Activated T-cell treated with anti-CD3 and anti-CD28 coated beads for 48 hours (primary cell): ENCODE measurements at regions not wholly inside any gene's neighbourhood (a gene's known extent, or its start where the extent isn't known, plus 50 kb on each side); places are given as distances from the start of the nearest gene placed in this dataset.

Experiments
- DNase-seq: peaks from one replicate; pipeline ENCODE4 v3.0.0-alpha.2; 2020; ENCODE audit warnings: low read depth

DNA sequence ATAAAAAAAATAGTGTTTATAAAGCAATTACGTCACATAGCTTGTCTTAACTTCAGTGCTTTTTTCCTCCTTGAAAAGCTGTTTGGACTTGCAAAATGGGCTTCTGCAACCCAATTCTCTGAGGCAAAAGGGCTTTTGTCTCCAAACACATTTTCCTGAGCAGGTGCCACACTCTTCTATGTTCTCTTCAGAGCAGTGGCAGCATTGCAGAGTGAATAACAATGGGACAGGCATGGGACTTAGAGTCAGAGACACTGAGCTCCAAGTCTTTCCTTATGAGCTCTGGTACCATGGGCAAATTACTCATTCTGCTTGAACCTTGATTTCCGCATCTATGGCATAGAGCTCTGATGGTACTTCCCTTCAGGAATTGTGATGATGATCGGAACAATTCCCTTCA lies 149.0 kb downstream of the ARL6IP6 start:
- no peak for DNase-seq

DNA sequence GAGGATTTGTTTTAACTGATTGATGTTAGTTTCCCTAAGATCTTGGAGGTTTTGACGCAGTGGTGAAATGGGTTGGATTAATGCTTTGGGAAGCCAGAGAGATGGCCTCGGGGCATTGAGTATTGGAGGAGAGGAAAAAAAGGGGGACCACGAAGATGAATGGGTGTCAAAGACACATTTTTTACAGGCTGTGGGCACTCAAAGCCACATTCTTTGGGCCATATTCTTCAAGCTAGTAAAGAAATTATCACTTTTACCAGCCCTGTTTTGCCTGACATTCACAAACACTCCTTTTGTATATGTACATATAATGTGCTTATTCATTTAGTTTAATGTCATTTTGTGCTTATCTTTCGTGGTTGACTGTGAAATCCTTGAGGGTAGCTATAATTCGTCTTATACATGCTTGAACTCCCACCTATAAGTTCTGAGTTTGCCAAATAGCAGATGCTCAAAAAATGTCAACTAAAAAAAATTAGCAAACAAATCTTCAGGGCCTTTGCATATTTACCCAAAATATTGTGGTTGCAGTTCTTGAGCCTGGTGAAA lies 146.3 kb downstream of the ARL6IP6 start:
- DNase-seq: no peak

DNA sequence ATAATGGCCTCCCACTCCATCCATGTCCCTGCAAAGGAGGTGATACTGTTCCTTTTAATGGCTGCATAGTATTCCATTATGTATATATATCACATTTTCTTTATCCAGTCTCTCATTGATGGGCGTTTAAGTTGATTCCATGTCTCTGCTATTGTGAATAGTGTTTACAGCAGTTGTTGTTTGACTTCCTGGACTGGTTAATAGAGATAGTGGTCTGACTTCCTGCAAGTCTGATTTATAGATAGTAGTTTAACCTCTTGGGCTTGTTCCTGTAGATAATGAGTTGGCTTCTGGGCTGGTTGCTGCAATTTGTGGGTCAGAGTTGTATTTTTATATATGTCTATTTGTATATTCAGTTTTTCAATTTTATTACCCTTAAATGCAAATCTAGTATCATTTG lies 145.4 kb downstream of the ARL6IP6 start:
- DNase-seq: no peak

DNA sequence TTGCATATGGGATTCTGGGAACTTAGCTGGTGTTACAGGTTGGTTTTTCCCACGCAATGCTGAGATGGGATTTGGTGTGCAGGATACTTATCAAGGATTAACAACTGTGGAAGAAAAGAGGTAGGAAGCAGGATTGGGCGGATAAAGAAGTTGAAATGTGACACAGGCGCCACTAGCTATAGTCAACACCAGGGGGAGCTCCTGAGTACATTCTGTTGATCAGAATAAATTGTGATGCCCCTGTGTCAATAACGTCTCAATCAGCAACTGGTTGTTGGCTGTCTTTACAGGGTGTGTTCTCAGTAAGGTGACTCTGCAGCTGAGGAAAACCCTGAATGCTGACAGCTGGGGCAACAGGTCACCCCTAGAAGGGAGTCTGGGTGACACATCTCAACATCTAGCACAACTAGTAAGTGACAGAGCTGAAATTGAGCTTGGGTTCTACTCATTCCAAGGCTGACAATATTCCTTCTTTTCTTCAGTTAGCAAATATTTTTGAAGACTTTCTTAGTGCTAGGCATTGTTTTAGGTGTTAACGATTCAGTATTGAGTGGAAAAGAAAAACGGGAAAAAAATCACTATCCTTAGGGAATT lies 143.0 kb downstream of the ARL6IP6 start:
- no peak for DNase-seq

- DNase-seq: no peak
Observed at GRCh38 chr2:152858594-152859265, 140.3 kb downstream of the ARL6IP6 start.

GRCh38 chr2:152846697-152847470 lies 128.5 kb downstream of the ARL6IP6 start:
- no peak for DNase-seq

DNA sequence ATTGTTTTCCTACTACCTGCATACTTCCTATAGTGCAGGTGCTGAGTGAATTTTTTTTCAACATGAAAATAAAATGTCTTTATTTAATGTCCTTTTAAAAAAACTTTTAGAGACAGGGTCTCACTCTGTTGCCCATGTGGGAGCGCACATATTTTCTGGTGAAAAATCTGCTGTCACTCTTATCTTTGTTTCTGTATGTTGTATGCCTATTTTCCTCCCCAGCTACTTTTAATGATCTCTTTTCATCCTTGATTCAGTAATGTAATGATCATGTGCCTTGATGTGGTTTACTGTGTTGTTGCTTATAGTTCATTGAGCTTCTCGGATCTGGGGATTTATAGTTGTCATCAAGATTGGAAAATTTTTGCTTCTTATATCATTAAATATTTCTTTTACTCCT lies 117.3 kb downstream of the ARL6IP6 start:
- DNase-seq: no peak

GRCh38 chr2:152827944-152828343 lies 109.5 kb downstream of the ARL6IP6 start:
- no peak for DNase-seq

GRCh38 chr2:152826581-152827279 lies 108.3 kb downstream of the ARL6IP6 start:
- DNase-seq: no peak

DNA sequence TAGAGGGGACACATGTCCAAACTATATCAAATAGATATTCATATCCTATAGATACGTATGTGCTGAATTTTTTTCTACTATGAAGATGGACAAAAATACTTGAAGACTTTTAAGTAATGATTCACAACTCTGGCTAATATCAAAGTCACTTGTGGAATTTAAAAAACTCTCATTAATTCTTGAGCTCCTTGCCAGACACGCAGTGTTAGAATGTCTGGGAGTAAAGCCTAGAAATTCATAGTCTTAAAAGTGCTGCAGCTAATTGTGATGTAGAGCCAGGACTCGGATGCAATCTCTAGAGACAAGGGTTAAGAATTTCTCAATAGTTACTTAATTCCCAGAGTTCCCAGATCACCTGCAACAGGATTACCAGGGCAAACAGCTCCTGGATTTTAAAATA lies 107.4 kb downstream of the ARL6IP6 start:
- DNase-seq: no peak

DNA sequence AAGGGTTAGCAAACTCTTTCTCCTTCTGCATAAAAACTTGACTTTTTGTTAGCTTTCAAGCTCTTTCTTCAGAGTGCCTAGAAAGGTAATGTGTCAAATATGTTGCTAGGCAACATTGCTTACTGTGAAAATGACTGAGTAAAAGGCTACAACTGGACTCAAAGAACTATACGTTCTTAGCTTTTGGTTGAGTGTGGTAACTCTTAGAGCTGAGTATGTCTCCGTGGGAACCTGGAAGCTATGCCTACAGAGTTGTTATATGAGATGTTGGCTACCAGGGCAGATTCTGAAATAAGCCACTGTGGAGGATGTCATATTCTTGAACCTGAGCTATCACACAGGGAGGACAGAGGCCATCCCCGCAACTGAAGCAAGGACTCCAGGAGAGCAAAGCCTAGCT lies 105.5 kb downstream of the ARL6IP6 start:
- DNase-seq: no peak

GRCh38 chr2:152822676-152823075 lies 104.3 kb downstream of the ARL6IP6 start:
- no peak for DNase-seq

GRCh38 chr2:152820048-152820447 lies 101.6 kb downstream of the ARL6IP6 start:
- no peak for DNase-seq

DNA sequence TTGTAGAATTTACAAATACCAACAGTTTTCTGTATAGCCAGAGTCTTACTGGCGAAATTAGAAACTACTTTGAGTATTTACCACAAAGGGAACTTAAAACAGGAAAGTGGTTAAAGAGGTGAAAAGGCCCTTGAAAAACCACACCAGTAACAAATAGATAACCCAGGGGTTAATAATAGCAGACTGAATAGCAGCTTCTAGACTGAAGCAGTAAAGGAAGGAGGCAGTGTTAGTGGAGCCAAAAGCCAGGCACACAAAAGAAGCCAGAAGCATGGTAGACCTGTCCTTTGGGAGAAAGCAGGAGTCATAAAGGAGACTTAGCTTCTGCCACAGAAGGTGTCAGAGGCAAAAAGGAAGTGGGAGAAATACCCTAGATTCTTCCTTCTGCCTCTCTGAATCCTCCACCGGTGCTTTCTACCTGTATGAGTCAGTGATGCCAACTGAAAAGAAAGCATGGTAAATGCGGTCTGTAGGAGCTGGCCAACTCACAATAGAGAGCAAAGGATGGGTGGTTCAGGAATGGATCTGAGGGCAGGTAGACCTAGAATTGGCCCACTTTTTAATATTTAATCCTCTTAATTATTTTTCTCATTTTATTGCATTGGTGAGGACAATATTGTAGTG lies 97.3 kb downstream of the ARL6IP6 start:
- no peak for DNase-seq

- no peak for DNase-seq
Observed at GRCh38 chr2:152814475-152815030, 96.1 kb downstream of the ARL6IP6 start.

DNA sequence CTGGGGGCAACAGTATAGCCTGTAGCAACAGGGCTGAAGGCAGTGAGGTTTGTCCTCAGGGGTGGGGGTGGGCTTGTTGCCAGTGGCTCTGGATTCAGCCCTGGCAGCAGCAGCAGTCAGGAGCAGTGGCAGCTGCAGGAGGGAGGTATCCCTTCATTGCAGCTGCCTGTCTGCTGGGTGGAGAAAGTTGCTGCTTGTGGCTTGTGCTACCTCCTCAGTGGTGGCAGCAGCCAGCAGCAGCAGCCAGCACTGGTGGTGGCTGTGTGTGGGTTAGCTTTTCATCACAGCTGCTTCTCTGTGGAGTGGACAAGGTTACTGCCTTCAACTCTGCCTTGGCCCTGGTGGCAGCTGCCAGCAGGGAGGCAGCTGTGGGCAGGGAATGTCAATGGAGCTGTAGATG lies 94.9 kb downstream of the ARL6IP6 start:
- DNase-seq: no peak
